Thymus (tissue), 11 donors: ENCODE measurements at regions not wholly inside any gene's neighbourhood (a gene's known extent, or its start where the extent isn't known, plus 50 kb on each side); places are given as distances from the start of the nearest gene placed in this dataset.

Source experiments
- DNase-seq, 9 donors: peaks; one replicate each; pipeline ENCODE4 v3.0.0-alpha.2; 2013; ENCODE audit warnings: low spot score in 9 of 9, low read depth in 6 of 9, missing footprints in 1 of 9
- H3K27ac ChIP-seq, 2 donors: one replicate each; pipeline ENCODE4 v1.5.1; 2013; ENCODE audit warnings: control low read depth in 1 of 2, low read depth in 1 of 2, low read length in 1 of 2, mild to moderate bottlenecking in 1 of 2, moderate library complexity in 1 of 2
- H3K27me3 ChIP-seq, 2 donors: one replicate each; pipeline ENCODE4 v1.5.1; 2013; ENCODE audit warnings: low read length in 1 of 2; ENCODE audit not compliant: control insufficient read depth in 2 of 2, insufficient read depth in 1 of 2
- H3K36me3 ChIP-seq, 2 donors: one replicate each; pipeline ENCODE4 v1.5.1; 2013; ENCODE audit warnings: low read length in 1 of 2, mild to moderate bottlenecking in 1 of 2, moderate library complexity in 1 of 2; ENCODE audit not compliant: control insufficient read depth in 2 of 2, insufficient read depth in 2 of 2
- H3K4me1 ChIP-seq, 2 donors: one replicate each; pipeline ENCODE4 v1.5.1; 2013; ENCODE audit warnings: low read length in 2 of 2; ENCODE audit not compliant: control insufficient read depth in 2 of 2, insufficient read depth in 2 of 2
- H3K4me3 ChIP-seq, 2 donors: one replicate each; pipeline ENCODE4 v1.5.1; 2013; ENCODE audit warnings: low read length in 2 of 2, control low read depth in 1 of 2, mild to moderate bottlenecking in 1 of 2
- H3K9me3 ChIP-seq, 2 donors: one replicate each; pipeline ENCODE4 v1.5.1; 2013; ENCODE audit warnings: low read length in 1 of 2, mild to moderate bottlenecking in 1 of 2; ENCODE audit not compliant: control insufficient read depth in 2 of 2, insufficient read depth in 1 of 2
- WGBS: extraction: QIAGEN DNeasy Blood & Tissue Kit; methylation state at CpG from one replicate; pipeline ENCODE4 v1.1.7; 2013; 5-methylcytosine and 5-hydroxymethylcytosine counted together
- donor health status: healthy.

GRCh38 chr3:64890466-64890865 lies 202.7 kb upstream of the ADAMTS9 start:
- no peak for DNase-seq
- H3K9me3 ChIP-seq, result no peaks in the 10 kb centered on the region
- no peaks in the 10 kb centered on the region for H3K27me3 ChIP-seq
- H3K4me3 ChIP-seq, result no peak overlapping the region
- no peaks in the 10 kb centered on the region for H3K4me1 ChIP-seq
- 61% methylated on average over 2 of the region's 2 CpGs for WGBS
- H3K36me3 ChIP-seq, result no peaks in the 10 kb centered on the region
- no peak overlapping the region for H3K27ac ChIP-seq

- no peak overlapping the region for H3K27ac ChIP-seq
Measured at GRCh38 chr3:64890006-64890405, 202.2 kb upstream of the ADAMTS9 start.

GRCh38 chr3:64888840-64889392 lies 201.1 kb upstream of the ADAMTS9 start:
- no peak for DNase-seq
- Histone ChIP-seq H3K4me1 (no peaks in the 10 kb centered on the region), H3K36me3 (no peaks in the 10 kb centered on the region), H3K27me3 (no peaks in the 10 kb centered on the region), H3K4me3 (no peak overlapping the region), H3K27ac (no peak overlapping the region), H3K9me3 (no peaks in the 10 kb centered on the region)
- WGBS, result 92% methylated on average over 3 of the region's 3 CpGs

More at GRCh38 chr3:64890006-64890405, 202.2 kb upstream of the ADAMTS9 start:
- Histone ChIP-seq H3K36me3 (no peaks in the 10 kb centered on the region), H3K9me3 (no peaks in the 10 kb centered on the region), H3K4me3 (no peak overlapping the region), H3K4me1 (no peaks in the 10 kb centered on the region), H3K27me3 (no peaks in the 10 kb centered on the region)
- WGBS, result 51% methylated on average over 10 of the region's 10 CpGs
- no peak for DNase-seq

GRCh38 chr3:64888165-64888564 lies 200.4 kb upstream of the ADAMTS9 start:
- Histone ChIP-seq H3K27me3 (no peaks in the 10 kb centered on the region), H3K9me3 (no peaks in the 10 kb centered on the region), H3K27ac (no peak overlapping the region), H3K36me3 (no peaks in the 10 kb centered on the region), H3K4me1 (no peaks in the 10 kb centered on the region), H3K4me3 (no peak overlapping the region)
- no peak for DNase-seq
- 95% methylated on average over 1 of the region's 1 CpG for WGBS

- Histone ChIP-seq H3K4me3 (no peak overlapping the region), H3K9me3 (no peaks in the 10 kb centered on the region), H3K27ac (no peak overlapping the region), H3K36me3 (no peaks in the 10 kb centered on the region), H3K4me1 (no peaks in the 10 kb centered on the region), H3K27me3 (no peaks in the 10 kb centered on the region)
- DNase-seq, result no peak
- WGBS, result 82% methylated on average over 3 of the region's 3 CpGs
Measured at GRCh38 chr3:64885055-64885454, 197.3 kb upstream of the ADAMTS9 start.

- Histone ChIP-seq H3K36me3 (no peaks in the 10 kb centered on the region), H3K4me3 (no peak overlapping the region), H3K27ac (no peak overlapping the region), H3K27me3 (no peaks in the 10 kb centered on the region), H3K9me3 (no peaks in the 10 kb centered on the region), H3K4me1 (no peaks in the 10 kb centered on the region)
- no peak for DNase-seq
- 81% methylated on average over 3 of the region's 3 CpGs for WGBS
Measured at GRCh38 chr3:64884536-64884935, 196.7 kb upstream of the ADAMTS9 start.

GRCh38 chr3:64880916-64881315 lies 193.1 kb upstream of the ADAMTS9 start:
- no peaks in the 10 kb centered on the region for H3K36me3 ChIP-seq
- no peaks in the 10 kb centered on the region for H3K27me3 ChIP-seq
- no peak for DNase-seq
- no peak overlapping the region for H3K27ac ChIP-seq
- no peaks in the 10 kb centered on the region for H3K4me1 ChIP-seq
- no peak overlapping the region for H3K4me3 ChIP-seq
- no peaks in the 10 kb centered on the region for H3K9me3 ChIP-seq

GRCh38 chr3:64878362-64878761 lies 190.6 kb upstream of the ADAMTS9 start:
- Histone ChIP-seq H3K4me3 (no peak overlapping the region), H3K4me1 (peaks cover 0 to 1% of the 10 kb centered on the region in 2 donors), H3K36me3 (no peaks in the 10 kb centered on the region), H3K27me3 (no peaks in the 10 kb centered on the region), H3K9me3 (no peaks in the 10 kb centered on the region), H3K27ac (no peak overlapping the region)
- DNase-seq, result no peak
- 94% methylated on average over 2 of the region's 2 CpGs for WGBS

GRCh38 chr3:64873400-64873799 lies 185.6 kb upstream of the ADAMTS9 start:
- H3K36me3 ChIP-seq, result no peaks in the 10 kb centered on the region
- no peaks in the 10 kb centered on the region for H3K27me3 ChIP-seq
- peaks cover 0 to 21% of the 10 kb centered on the region in 2 donors for H3K4me1 ChIP-seq
- WGBS, result 94% methylated on average over 1 of the region's 1 CpG
- no peak overlapping the region for H3K4me3 ChIP-seq
- H3K27ac ChIP-seq, result no peak overlapping the region
- H3K9me3 ChIP-seq, result no peaks in the 10 kb centered on the region
- no peak for DNase-seq

GRCh38 chr3:64872345-64872744 lies 184.5 kb upstream of the ADAMTS9 start:
- Histone ChIP-seq H3K4me1 (peaks cover 0 to 25% of the 10 kb centered on the region in 2 donors), H3K27me3 (no peaks in the 10 kb centered on the region), H3K36me3 (no peaks in the 10 kb centered on the region), H3K4me3 (no peak overlapping the region), H3K27ac (no peak overlapping the region), H3K9me3 (no peaks in the 10 kb centered on the region)
- DNase-seq, result no peak
